Fibroblast of lung (primary cell): ENCODE measurements at regions not wholly inside any gene's neighbourhood (a gene's known extent, or its start where the extent isn't known, plus 50 kb on each side); places are given as distances from the start of the nearest gene placed in this dataset.
"Not testable (repeated sequence)": the region's sequence is repeated elsewhere in the genome, so short reads cannot be mapped to it uniquely, and the experiment has no call there.

Source experiments
- DNase-seq, 2 donors: peaks; one replicate each; pipeline versions ENCODE4 v3.0.0 to v3.0.0-alpha.2; 2010; ENCODE audit warnings: low read depth in 2 of 2
- H2AFZ ChIP-seq: 2 replicates; pipeline ENCODE4 v1.5.1; 2012; ENCODE audit warnings: low read length, control low read depth, inconsistent platforms
- H3K27ac ChIP-seq: 2 replicates; pipeline ENCODE4 v1.5.1; 2011; ENCODE audit warnings: low read length, control low read depth; ENCODE audit not compliant: insufficient read depth
- H3K27me3 ChIP-seq: 2 replicates; pipeline ENCODE4 v1.5.1; 2011; ENCODE audit warnings: mild to moderate bottlenecking, low read length; ENCODE audit not compliant: control insufficient read depth, insufficient read depth
- H3K36me3 ChIP-seq: 2 replicates; pipeline ENCODE4 v1.5.1; 2011; ENCODE audit warnings: low read length; ENCODE audit not compliant: control insufficient read depth, insufficient read depth
- H3K4me1 ChIP-seq: 2 replicates; pipeline ENCODE4 v1.5.1; 2011; ENCODE audit warnings: low read length; ENCODE audit not compliant: control insufficient read depth, insufficient read depth; ENCODE audit errors: extremely low read depth
- H3K4me2 ChIP-seq: 2 replicates; pipeline ENCODE4 v1.5.1; 2011; ENCODE audit warnings: low read length, control low read depth; ENCODE audit not compliant: insufficient read depth; ENCODE audit errors: extremely low read depth
- H3K4me3 ChIP-seq, 4 experiments: fragments of 200-600 bp in 1 of 4; sonication (generic) in 1 of 4; replicated peaks in 1 of 4; 2 replicates each; pipeline ENCODE4 v1.5.1; 2011 to 2016; ENCODE audit warnings: low read length in 4 of 4, low read depth in 3 of 4, mild to moderate bottlenecking in 3 of 4, control low read depth in 2 of 4, inconsistent platforms in 1 of 4, mixed read lengths in 1 of 4; ENCODE audit not compliant: insufficient read depth in 1 of 4; ENCODE audit errors: control extremely low read depth in 1 of 4
- H3K79me2 ChIP-seq: 2 replicates; pipeline ENCODE4 v1.5.1; 2012; ENCODE audit warnings: mild to moderate bottlenecking, low read length, inconsistent platforms; ENCODE audit not compliant: control insufficient read depth, insufficient read depth
- H3K9ac ChIP-seq: 2 replicates; pipeline ENCODE4 v1.5.1; 2011; ENCODE audit warnings: mild to moderate bottlenecking, low read length, control low read depth; ENCODE audit not compliant: insufficient read depth
- H3K9me3 ChIP-seq: 2 replicates; pipeline ENCODE4 v1.5.1; 2012; ENCODE audit warnings: low read depth, low read length; ENCODE audit not compliant: control insufficient read depth, insufficient read depth
- H4K20me1 ChIP-seq: 2 replicates; pipeline ENCODE4 v1.5.1; 2011; ENCODE audit warnings: low read length; ENCODE audit not compliant: control insufficient read depth, insufficient read depth; ENCODE audit errors: extremely low read depth
- EZH2 ChIP-seq: IDR thresholded peaks from 2 replicates; pipeline ENCODE4 v1.5.1; 2012; ENCODE audit warnings: low read length, control low read depth, mild to moderate bottlenecking; ENCODE audit errors: missing control alignments
- TF ChIP-seq, protein P1 (sequence below), 2 donors: IDR thresholded peaks in 1 of 2; conservative IDR thresholded peaks in 1 of 2; 1 replicate in 1 of 2; 2 replicates in 1 of 2; pipeline ENCODE4 v1.5.1; 2011 to 2012; ENCODE audit warnings: low read length in 2 of 2, control low read depth in 1 of 2, inconsistent platforms in 1 of 2, low read depth in 1 of 2, mild to moderate bottlenecking in 1 of 2

DNA sequence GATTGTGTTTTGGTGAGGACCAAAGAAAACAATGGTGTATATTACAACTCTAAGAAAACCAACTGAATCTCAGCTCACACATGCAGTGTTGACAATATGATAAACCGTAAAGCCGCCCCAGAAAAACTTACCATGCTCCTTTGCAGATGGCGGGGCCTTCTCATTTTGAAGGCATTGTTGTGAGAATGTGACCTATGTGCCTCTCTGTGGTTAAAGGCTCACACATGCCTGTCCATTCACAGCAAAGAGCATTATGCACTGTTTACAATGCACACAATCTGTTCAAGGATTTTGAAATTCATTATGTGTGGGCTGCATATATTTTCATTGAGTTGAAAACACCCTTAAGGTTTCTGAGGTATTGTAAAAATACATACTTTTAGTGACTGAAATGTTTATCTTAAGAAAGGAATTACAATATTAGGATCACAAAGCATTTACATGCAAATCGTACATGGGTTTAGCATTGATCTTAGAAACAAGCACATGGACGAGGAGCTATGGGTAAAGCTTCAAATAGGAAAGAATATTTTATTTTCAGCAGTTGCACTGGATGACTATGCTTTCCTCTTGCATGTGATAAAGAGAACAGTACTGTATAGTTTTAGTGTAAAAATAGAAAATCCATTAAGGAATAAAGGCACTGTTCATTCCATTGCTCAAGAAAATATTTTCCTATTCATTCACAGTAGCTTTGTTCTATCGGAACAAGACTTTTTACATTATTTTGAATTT, 334.3 kb downstream of the ARL4A start:
- TF ChIP-seq, protein P1, sequence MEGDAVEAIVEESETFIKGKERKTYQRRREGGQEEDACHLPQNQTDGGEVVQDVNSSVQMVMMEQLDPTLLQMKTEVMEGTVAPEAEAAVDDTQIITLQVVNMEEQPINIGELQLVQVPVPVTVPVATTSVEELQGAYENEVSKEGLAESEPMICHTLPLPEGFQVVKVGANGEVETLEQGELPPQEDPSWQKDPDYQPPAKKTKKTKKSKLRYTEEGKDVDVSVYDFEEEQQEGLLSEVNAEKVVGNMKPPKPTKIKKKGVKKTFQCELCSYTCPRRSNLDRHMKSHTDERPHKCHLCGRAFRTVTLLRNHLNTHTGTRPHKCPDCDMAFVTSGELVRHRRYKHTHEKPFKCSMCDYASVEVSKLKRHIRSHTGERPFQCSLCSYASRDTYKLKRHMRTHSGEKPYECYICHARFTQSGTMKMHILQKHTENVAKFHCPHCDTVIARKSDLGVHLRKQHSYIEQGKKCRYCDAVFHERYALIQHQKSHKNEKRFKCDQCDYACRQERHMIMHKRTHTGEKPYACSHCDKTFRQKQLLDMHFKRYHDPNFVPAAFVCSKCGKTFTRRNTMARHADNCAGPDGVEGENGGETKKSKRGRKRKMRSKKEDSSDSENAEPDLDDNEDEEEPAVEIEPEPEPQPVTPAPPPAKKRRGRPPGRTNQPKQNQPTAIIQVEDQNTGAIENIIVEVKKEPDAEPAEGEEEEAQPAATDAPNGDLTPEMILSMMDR (conservative IDR thresholded peaks at IDR 0.05 in 1 of 2, IDR thresholded peaks at IDR 0.05 in 1 of 2; ENCODE audit: low read depth in 1 of 2, low read length in 2 of 2): no peak
- TF ChIP-seq EZH2: no peak
- H3K4me3 ChIP-seq: no peak overlapping the region
- H3K9me3 ChIP-seq: no peaks in the 10 kb centered on the region
- no peak overlapping the region for H2AFZ ChIP-seq
- no peaks in the 10 kb centered on the region for H3K27me3 ChIP-seq
- H3K79me2 ChIP-seq: no peaks in the 10 kb centered on the region
- no peaks in the 10 kb centered on the region for H4K20me1 ChIP-seq
- H3K27ac ChIP-seq: no peak overlapping the region
- no peak overlapping the region for H3K9ac ChIP-seq
- peaks cover under 1% of the 10 kb centered on the region for H3K4me1 ChIP-seq
- H3K4me2 ChIP-seq: no peak overlapping the region
- peak; percentile 28 to 39 for DNase-seq
- no peaks in the 10 kb centered on the region for H3K36me3 ChIP-seq

DNA sequence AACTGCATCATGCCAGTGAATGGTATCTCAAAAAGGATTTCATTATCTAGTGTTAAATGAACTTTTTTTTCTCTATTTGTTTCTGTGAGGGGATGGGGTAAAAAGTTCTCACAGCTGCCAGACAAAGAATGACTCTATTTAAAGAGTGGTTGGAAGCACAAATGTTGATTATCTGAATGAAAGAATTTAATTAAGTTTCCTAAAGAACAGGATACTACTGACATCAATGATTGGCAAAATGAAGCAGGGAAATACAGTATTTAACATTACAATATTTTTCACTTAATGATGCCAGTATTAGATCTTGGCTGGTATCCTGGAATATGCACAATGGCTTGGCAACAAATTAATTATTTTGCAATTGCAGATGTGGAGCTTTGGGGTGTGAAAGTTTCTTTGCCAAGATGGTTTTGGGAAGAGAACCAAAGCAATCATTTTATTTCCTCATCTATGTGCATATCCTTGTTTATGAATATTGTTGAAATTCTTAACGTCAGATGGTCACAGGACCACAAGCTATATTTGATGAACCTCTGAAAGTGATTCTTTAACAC, 336.8 kb downstream of the ARL4A start:
- H3K36me3 ChIP-seq: no peaks in the 10 kb centered on the region
- H3K79me2 ChIP-seq: no peaks in the 10 kb centered on the region
- no peak overlapping the region for H3K9ac ChIP-seq
- H3K9me3 ChIP-seq: no peaks in the 10 kb centered on the region
- TF ChIP-seq, protein P1 (conservative IDR thresholded peaks at IDR 0.05 in 1 of 2, IDR thresholded peaks at IDR 0.05 in 1 of 2; ENCODE audit: low read depth in 1 of 2, low read length in 2 of 2): no peak
- TF ChIP-seq EZH2: no peak
- no peaks in the 10 kb centered on the region for H3K4me1 ChIP-seq
- no peaks in the 10 kb centered on the region for H3K27me3 ChIP-seq
- no peak overlapping the region for H3K4me3 ChIP-seq
- H2AFZ ChIP-seq: no peak overlapping the region
- peak in 1 of 2 donors; percentile 81 for DNase-seq
- H3K4me2 ChIP-seq: no peak overlapping the region
- no peak overlapping the region for H3K27ac ChIP-seq
- H4K20me1 ChIP-seq: no peaks in the 10 kb centered on the region

DNA sequence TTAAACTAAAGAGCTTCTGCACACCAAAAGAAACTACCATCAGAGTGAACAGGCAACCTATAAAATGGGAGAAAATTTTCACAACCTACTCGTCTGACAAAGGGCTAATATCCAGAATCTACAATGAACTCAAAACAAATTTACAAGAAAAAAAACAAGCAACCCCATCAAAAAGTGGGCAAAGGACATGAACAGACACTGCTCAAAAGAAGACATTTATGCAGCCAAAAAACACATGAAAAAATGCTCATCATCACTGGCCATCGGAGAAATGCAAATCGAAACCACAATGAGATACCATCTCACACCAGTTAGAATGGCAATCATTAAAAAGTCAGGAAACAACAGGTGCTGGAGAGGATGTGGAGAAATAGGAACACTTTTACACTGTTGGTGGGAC, 337.6 kb downstream of the ARL4A start:
- not testable (repeated sequence) for H3K9me3 ChIP-seq, H3K4me1 ChIP-seq, H4K20me1 ChIP-seq, H2AFZ ChIP-seq, H3K36me3 ChIP-seq, H3K4me3 ChIP-seq, H3K27ac ChIP-seq, H3K79me2 ChIP-seq, H3K4me2 ChIP-seq, H3K9ac ChIP-seq, H3K27me3 ChIP-seq, DNase-seq
